GM21360 (cell line): ENCODE measurements at regions not wholly inside any gene's neighbourhood (a gene's known extent, or its start where the extent isn't known, plus 50 kb on each side); places are given as distances from the start of the nearest gene placed in this dataset.
"Not testable (repeated sequence)": the region's sequence is repeated elsewhere in the genome, so short reads cannot be mapped to it uniquely, and the experiment has no call there.

Experiments used
- ATAC-seq: cut with Tn5 transposase; IDR thresholded peaks from one replicate; pipeline ENCODE4 v1.9.1; 2021; ENCODE audit warnings: mild to moderate bottlenecking, moderate library complexity; ENCODE audit not compliant: unreplicated experiment

DNA sequence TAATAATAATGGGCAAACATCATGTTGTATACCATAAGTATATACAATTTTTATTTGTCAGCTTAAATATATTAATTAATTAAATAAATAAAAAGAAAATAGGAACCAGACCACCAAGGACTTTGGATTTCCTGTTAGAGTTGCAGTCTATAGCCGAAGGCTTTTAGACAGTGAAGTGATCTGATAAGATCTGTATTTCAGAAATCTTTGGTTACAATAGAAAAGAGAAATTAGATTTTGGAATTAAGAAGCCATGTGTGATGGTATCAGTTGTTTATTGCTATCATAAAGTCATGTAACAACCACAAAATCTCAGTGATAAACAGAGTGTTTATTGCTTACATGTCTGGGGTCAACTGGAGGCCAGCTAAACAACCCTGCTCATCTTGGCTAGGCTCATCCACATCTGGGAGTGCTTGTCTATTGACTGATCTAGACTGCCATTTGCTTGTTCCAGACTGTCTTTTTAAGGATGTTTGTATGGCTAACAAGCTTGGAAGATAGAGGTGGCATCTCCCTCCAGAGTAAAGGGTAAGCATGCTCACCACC lies 142.1 kb upstream of the USP9X start:
- no peak for ATAC-seq

DNA sequence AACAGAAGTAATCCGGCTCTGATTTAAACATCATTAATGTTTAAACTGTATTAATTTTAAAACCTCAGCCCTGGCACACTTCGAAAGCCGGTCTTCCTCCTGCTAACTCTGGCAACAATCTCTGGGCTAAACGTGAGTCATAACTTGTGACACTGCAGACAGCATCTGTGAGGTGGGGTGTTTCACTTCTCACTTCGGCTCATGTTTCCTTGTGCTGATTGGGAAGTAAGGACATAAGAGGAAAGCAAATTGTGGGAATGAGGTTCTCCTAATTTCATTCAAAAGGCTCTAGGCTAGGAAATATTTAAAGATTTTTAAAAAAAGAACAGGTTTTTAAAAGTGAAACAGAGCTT lies 139.9 kb upstream of the USP9X start:
- no peak for ATAC-seq

DNA sequence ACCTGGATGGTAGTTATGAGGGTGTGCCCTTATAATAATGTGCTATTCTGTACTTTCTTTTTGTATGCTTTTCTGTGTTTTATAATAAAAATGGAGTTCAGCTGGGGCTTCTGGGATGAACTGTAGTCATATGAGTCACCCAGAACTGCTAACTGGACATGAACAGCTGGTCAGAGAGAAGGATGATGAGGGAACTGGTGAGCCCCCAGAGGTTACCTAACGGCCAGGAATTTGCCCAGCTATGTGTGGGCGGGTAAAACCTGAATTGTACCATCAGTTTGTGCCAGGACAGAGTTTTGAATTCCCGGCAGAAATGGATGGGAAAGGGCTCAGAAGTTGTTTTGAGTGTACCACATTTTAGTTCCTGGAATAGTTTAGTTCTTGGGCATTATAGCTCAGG lies 138.0 kb upstream of the USP9X start:
- ATAC-seq = no peak

DNA sequence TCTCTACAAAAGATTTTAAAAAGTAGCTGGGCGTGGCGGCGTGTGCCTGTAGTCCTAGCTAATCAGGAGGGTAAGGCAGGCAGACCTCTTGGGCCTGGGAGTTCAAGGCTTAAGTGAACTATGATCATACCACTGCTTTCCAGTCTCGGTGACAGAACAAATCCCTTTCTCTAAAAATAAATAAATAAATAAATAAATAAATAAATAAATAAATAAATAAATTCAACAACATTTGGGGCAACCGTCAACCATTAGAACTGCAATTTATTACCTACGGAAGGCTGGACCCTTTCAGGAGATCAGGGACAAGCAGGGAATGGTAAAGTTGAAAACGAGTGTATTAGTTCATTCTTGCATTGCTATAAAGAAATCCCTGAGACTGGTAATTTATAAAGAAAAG lies 136.2 kb upstream of the USP9X start:
- no peak for ATAC-seq

DNA sequence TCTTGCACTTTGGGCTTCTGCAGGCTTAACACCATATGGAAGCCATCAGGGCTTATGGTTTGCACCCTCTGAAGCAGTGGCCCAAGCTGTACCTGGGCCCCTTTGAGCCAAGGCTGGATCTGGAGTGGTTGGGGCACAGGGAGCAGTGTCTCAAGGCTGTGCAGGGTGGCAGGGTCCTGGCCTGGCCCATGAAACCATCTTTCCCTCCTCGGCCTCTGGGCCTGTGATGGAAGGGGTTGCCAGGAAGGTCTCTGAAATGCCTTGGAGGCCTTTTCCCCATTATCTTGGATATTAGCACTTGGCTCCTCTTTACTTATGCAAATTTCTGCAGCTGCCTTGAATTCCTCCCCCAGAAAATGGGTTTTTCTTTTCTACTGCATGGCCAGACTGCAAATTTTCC lies 134.7 kb upstream of the USP9X start:
- ATAC-seq = no peak

DNA sequence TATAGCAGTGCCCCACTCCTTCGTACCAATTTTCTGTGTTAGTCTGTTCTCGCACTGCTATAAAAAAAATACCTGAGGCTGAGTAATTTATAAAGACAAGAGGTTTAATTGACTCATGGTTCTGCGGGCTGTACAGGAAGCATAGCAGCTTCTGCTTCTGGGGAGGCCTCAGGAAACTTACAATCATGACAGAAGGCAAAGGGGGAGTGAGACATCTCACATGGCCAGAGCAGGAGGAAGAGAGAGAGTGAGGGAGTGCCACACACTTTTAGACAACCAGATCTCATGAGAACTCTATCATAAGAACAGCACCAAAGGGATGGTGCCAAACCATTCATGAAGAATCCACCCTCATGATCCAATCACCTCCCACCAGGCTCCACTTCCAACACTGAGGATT lies 133.8 kb upstream of the USP9X start:
- ATAC-seq = not testable (repeated sequence)

DNA sequence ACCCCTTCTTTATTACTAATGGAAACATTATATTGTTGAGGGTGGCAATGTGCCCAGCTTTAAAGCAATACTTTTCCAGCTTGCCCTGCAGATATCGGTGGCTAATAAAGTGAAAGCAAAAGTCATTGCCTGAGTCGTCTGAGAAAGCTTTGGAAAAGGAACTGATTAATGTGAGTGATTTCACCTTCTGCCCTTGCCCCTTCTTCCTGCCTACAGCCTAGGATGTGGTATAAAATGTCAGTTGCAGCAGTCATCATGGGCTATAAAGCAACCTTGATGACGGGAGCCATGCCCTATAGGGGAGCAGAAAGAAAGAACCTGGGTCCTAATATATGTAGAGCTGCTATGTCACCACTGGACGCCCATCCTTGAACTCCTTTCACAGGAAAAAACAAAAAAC lies 132.4 kb upstream of the USP9X start:
- no peak for ATAC-seq

DNA sequence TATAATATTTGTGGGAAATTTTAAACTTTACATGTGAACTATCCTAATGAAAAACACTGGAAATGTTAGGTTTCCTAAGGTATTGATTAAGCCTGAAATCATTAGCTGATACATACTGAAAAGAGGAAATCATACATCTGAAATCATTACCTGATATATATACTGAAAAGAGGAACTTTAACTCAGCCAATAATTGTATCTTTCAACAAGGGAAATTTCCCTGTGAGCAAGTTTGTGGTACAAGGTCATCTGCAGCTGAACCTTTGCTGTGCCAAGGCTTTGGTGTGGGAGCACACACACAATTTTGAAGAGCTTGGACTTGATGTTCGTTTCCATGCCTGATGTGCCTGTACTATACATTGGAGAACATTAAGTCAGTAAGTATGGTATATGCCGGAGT lies 131.9 kb upstream of the USP9X start:
- peak; percentile 64 for ATAC-seq

DNA sequence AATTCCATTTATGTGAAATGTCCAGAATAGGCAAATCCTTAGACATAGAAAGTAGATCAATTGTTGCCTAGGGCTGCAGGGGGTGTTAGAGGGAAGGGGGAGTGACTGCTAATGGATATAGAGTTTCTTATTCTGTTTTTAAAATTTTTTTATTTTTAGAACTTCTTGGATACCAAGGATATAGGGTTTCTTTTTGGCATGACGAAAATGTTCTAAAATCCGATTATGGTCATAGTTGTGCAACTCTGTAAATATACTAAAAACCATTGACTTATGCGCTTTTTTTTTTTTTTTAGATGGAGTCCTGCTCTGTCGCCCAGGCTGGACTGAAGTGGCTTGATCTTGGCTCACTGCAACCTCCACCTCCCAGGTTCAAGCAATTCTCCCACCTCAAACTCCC lies 125.2 kb upstream of the USP9X start:
- no peak for ATAC-seq

DNA sequence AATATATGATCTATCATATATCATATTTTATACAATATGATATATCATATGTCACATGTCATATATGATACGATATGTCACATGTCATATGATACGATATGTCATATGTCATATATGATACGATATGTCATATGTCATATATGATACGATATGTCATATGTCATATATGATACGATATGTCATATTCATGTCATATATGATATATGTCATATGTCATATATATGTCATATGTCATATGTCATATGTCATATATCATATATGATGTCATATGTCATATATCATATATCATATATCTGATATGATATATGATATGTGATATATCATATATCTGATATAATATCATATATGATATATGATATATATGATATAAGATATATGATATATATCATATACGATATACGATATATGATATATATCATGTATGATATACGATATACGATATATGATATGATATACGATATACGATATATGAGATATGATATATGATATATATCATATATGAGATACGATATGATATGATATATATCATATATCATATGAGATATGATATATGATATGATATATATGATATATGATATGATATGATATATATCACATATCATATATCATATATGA lies 122.3 kb upstream of the USP9X start:
- no peak for ATAC-seq

DNA sequence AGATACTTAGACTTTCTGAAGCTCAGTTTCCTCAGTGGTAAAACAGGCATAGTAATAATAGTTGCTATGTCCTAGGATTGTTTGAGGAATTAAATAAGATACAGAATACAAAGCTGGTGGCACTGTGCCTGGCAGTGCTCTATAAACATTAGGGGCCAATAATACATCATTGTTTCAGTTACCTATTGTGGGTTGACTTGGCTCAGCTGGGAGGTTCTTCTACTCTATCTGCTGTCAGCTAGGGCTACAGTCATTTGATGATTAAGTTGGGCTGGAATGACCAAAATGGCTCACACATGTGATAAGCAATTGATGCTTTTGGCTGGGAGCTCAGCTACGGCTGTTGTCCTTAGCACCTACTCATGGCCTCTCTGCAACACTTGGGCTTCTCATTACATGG lies 121.2 kb upstream of the USP9X start:
- no peak for ATAC-seq

DNA sequence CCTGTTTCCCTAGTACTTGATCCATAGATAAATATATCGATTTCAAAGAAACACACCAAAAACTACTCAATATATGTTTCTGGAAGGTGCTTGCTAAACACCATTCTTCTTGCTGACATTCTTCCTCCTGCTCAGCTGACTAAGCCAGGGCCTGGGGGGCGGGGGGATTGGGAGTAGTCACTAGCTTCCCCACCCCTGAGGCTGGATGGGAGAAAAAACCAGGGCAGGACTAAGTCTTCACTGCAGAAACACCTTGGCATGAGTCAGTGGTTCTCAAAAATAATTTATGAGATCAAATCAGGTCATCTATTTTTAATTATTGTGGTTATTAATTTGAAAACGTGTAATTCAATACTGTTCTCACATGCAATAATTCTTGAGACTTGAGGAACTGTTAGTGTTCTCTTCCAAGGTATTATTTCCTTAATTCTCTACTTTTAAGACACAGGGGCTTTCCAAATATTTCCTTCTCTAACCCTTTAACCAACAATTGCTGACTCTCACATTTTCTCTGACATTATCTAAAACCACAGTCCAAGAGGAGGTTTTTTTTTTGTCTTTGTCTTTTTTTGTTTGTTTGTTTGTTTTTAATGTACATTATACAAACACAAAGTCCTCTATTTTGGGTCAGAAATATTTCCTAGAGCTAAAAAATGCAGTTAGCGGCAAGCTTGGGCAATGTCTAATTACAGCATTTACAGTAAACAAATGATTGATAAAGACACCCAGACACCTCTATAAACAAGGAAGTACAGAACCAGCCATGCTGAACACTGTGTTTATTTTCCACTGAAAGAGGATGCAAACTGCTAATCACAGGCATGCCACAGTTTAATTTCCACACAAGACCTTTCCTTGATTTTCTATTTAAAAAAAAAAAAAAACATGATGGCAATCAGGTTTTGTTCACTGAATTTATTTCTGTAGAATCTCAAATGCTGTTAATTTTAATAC lies 120.3 kb upstream of the USP9X start:
- ATAC-seq = no peak

DNA sequence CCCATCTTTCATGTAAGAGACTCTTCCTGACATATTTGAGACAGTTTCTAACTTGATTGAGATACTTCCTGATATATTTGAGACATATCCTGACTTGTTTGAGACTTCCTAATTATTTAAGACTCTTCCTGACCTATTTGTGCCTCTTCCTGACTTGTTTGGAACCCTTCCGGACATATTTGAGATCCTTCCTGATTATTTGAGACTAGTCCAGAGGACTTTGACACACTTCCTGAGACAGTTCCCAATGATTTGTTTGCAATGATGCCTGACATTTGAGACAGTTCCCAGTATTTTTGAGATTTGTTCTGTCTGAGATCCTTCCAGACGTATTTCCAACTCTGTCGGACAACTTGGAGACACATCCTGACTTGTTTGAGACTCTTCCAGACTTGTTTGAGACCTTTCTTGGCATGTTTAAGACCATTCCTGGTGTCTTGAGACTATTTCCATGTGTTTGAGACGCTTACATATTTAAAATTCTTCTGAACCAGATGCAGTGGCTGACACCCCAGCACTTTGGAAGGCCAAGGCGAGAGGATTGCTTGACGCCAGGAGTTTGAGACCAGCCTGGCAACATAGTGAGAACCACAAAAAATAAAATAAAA lies 118.9 kb upstream of the USP9X start:
- no peak for ATAC-seq

DNA sequence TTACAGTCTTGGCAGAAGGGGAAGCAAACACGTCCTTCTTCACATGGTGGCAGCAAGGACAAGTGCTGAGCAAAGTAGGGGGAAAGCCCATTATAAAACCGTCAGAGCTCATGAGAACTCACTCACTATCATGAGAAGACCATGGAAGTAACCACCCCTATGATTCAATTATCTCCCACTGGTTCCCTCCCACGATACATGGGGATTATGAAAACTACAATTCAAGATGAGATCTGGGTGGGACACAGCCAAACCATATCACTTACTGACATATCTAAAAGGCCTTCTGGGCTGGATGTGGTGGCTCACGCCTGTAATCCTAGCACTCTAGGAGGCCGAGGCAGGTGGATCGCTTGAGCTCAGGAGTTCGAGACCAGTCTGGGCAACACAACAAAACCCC lies 117.1 kb upstream of the USP9X start:
- ATAC-seq = no peak

DNA sequence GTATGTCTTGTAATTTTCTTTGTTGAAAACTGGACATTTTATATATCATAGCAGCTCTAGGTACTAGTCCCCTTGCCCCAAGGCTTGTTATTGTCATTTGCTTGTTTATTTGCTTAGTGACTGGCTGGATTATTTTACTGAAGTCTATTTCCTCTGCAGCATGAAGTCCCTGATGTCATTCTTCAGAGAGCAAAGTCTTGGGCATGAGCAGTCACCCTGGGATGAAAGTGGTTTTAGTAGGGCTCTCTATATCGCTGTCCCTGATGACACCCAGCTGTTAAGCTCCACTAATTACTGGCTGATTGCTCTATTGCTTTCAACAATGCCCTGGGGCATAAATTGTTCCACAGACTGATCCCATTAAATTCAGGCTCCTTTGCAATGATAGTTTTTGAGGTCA lies 113.5 kb upstream of the USP9X start:
- no peak for ATAC-seq

DNA sequence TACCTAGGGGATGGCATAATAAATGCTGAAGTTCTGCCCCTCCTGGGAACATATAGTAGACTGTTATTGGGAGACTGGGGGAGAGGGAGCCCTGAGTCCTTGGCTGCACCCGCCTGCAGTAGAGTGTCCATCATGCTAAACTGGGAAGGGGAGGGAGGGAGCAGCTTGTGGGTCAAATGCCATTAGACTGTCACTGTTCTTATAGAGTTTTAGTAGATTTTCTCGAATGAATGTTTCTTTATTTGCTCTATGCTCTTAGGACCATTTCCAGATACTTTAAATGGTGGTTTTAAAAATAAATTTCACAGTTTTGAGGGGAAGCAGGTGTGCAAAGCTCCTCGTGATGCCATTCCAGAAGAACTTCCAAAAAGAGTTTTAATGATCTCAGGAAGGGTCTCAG lies 111.6 kb upstream of the USP9X start:
- ATAC-seq = no peak

DNA sequence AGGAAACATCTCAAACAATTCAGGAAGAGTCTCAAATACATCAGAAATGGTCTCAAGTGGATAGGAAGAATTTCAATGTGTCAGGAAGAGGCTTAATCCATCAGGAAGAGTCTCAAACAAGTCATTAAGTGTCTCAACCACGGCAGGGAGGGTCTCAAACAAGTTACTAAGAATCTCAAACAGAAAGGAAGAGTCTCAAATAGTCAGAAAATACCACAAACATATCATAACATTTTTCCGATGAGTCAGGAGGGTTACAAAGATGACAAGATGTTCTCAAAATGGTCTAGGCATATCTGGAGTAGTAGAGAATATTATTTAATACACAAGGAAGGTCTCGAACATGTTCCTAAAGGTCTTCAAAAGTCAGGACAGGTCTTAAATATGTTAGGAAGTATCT lies 109.3 kb upstream of the USP9X start:
- ATAC-seq = no peak

DNA sequence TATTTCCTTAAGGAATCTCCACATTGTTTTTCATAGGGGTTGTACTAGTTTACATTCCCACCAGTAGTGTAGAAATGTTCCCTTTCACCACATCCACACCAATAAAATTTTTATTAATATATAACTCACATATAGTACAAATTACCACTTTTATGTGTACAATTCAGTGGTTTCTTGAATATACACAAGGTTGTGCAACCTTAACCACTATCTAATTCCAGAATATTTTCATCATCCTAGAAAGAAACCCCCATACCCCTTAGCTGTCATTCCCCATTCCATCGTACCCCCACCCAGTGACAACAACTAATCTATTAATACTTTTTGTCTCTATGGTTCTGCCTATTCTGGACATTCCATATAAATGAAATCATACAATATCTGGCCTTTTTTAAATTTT lies 108.3 kb upstream of the USP9X start:
- no peak for ATAC-seq

DNA sequence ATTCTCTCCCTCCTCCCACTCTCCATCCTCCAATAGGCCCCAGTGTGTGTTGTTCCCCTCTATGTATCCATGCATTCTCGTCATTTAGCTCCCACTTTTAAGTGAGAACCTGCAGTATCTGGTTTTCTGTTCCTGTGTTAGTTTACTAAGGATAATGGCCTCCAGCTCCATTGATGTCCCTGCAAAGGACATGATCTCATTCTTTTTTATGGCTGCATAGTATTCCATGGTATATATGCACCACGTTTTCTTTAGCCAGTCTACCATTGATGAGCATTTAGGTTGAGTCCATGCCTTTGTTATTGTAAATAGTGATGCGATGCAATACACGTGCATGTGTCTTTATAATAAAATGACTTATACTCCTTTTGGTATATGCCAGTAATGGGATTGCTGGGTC lies 100.3 kb upstream of the USP9X start:
- ATAC-seq = no peak

DNA sequence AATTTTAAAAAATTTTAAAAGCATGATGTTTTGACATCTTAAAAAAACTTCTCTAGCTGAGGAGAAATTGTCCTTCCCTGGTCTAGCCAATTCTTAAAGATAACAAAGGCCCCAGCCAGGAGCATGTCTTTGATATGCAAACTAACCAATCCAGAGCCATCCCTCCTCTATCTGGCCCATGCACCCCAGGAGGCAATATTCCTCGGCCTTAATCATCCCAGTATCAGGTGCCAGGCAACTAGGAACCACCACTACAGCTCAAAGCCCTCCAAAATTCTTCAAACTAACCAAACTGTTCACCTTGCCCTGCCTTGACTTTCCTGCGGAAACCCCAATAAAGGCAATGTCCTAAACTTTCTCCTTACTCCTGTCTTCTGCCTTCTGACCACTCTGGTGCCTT lies 97.8 kb upstream of the USP9X start:
- ATAC-seq = no peak

DNA sequence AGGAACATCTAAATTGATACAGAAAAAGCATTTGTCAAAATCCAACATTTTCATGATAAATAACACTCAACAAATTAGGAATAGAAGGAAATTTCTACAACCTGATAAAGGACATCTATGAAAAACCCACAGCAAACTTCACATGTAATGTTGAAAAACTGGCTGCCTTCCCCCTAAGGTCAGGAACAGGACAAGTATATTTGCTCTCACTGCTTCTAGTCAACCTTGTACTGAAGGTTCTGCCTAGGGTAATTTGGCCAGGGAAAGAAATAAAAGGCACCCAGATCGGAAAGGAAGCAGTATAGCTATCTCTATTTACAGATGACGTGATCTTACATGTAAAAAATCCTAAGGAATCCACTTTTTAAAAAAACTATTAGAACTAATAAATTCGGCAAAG lies 97.1 kb upstream of the USP9X start:
- no peak for ATAC-seq

DNA sequence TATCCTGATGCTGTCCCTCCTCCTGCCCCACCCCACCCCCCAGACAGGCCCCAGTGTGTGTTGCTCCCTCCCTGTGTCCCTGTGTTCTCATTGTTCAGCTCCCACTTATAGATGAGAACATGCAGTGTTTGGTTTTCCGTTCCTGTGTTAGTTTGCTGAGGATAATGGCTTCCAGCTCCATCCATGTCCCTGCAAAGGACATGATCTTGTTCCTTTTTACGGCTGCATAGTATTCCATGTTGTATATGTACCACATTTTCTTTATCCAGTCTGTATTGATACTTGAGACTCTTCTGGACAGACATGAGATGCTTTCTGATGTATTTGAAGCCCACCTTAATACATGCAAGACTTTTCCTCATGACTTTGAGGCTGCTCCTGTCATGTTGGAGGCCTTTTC lies 91.8 kb upstream of the USP9X start:
- not testable (repeated sequence) for ATAC-seq
